Left lobe of liver (tissue), 2 donors: ENCODE measurements at regions not wholly inside any gene's neighbourhood (a gene's known extent, or its start where the extent isn't known, plus 50 kb on each side); places are given as distances from the start of the nearest gene placed in this dataset.

Source experiments
- ATAC-seq: fragments of 200-7000 bp; cut with Tn5 transposase; one replicate; pipeline ENCODE4 v1.9.1; 2020; ENCODE audit warnings: mild to moderate bottlenecking, moderate library complexity
- DNase-seq: peaks from one replicate; pipeline ENCODE4 v3.0.0-alpha.2; 2020; ENCODE audit warnings: low spot score
- donor health status: DM: no; HTN: no; CAD: no; lungs with moderate emphysema.
- donor health status: DM: no; HTN: yes; CAD: no.

- DNase-seq (no peak), ATAC-seq (no peak)
Observed at GRCh38 chr4:110953191-110953590, 330.3 kb upstream of the PITX2 start.

- ATAC-seq = no peak
Observed at GRCh38 chr4:110953898-110954297, 331.0 kb upstream of the PITX2 start.

GRCh38 chr4:110955748-110956147, 332.9 kb upstream of the PITX2 start:
- no peak for ATAC-seq

More at GRCh38 chr4:110953898-110954297, 331.0 kb upstream of the PITX2 start:
- DNase-seq = no peak

GRCh38 chr4:110959041-110959643, 336.3 kb upstream of the PITX2 start:
- no peak for DNase-seq

More at GRCh38 chr4:110955748-110956147, 332.9 kb upstream of the PITX2 start:
- no peak for DNase-seq

GRCh38 chr4:110961066-110961465, 338.2 kb upstream of the PITX2 start:
- DNase-seq (no peak), ATAC-seq (no peak)

More at GRCh38 chr4:110959041-110959643, 336.3 kb upstream of the PITX2 start:
- no peak for ATAC-seq

GRCh38 chr4:110962616-110963015, 339.7 kb upstream of the PITX2 start:
- ATAC-seq (no peak), DNase-seq (no peak)

- DNase-seq = no peak
- no peak for ATAC-seq
Observed at GRCh38 chr4:110963662-110964280, 340.9 kb upstream of the PITX2 start.

- DNase-seq (no peak), ATAC-seq (no peak)
Observed at GRCh38 chr4:110967936-110968335, 345.1 kb upstream of the PITX2 start.

GRCh38 chr4:110970642-110971041, 347.8 kb upstream of the PITX2 start:
- ATAC-seq (peak; percentile 79), DNase-seq (peak; percentile 43)

GRCh38 chr4:110975338-110975737, 352.5 kb upstream of the PITX2 start:
- ATAC-seq = no peak
- no peak for DNase-seq

- DNase-seq = no peak
- no peak for ATAC-seq
Observed at GRCh38 chr4:110977554-110977953, 354.7 kb upstream of the PITX2 start.

GRCh38 chr4:110978761-110979160, 355.9 kb upstream of the PITX2 start:
- ATAC-seq (no peak), DNase-seq (no peak)

GRCh38 chr4:110982486-110982885, 359.6 kb upstream of the PITX2 start:
- ATAC-seq (no peak), DNase-seq (no peak)

GRCh38 chr4:110988722-110989121, 365.8 kb upstream of the PITX2 start:
- DNase-seq = no peak
- no peak for ATAC-seq

- DNase-seq (no peak), ATAC-seq (no peak)
Observed at GRCh38 chr4:110989125-110989524, 366.2 kb upstream of the PITX2 start.

- ATAC-seq = no peak
- no peak for DNase-seq
Observed at GRCh38 chr4:110994781-110995180, 371.9 kb upstream of the PITX2 start.

GRCh38 chr4:110998320-110998719, 375.4 kb upstream of the PITX2 start:
- ATAC-seq = no peak
- DNase-seq = no peak

GRCh38 chr4:111011458-111011857, 388.6 kb upstream of the PITX2 start:
- DNase-seq = no peak
- ATAC-seq = no peak

- ATAC-seq = no peak
- DNase-seq = no peak
Observed at GRCh38 chr4:111013846-111014245, 391.0 kb upstream of the PITX2 start.

- DNase-seq (no peak), ATAC-seq (no peak)
Observed at GRCh38 chr4:111014537-111014936, 391.7 kb upstream of the PITX2 start.

- no peak for ATAC-seq
Observed at GRCh38 chr4:111016416-111016815, 393.5 kb upstream of the PITX2 start.

GRCh38 chr4:111018216-111018615, 395.3 kb upstream of the PITX2 start:
- DNase-seq (no peak), ATAC-seq (no peak)

More at GRCh38 chr4:111016416-111016815, 393.5 kb upstream of the PITX2 start:
- DNase-seq = no peak

- no peak for ATAC-seq
- DNase-seq = no peak
Observed at GRCh38 chr4:111020476-111020875, 397.6 kb upstream of the PITX2 start.
